D341Med (cell line): ENCODE measurements at regions not wholly inside any gene's neighbourhood (a gene's known extent, or its start where the extent isn't known, plus 50 kb on each side); places are given as distances from the start of the nearest gene placed in this dataset.
A peak's percentile ranks its signal among the peaks of the same experiment; 100 is the strongest.

Experiments
- DNase-seq: peaks from one replicate; pipeline ENCODE4 v3.0.0; 2012; ENCODE audit warnings: low spot score

DNA sequence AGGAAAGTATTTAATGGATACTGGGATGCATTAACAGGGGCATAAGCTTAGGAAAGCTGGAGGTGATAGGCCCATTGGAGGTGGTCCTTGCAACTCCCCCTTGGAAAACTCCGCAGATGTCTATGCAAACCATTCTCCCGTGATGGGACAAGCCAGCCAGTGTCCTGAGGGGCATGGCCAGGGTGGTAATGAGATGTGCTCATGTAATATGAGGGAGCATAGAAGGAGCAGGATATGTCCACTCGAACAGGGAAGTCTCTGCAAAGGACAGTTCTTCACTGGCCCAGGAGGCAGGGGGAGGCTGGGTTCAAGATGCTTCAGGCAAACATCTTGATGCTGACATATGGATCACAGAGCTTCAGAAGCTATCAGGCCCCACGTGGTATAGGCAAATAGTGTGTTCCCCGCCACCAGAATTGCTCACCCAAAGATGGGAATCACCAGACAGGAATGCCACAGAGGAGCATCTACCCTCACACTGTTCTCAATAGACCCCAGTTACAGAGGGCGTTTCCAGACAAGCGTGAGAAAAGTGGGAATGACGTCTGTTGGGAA, 201.6 kb upstream of the CDH4 start:
- no peak for DNase-seq

DNA sequence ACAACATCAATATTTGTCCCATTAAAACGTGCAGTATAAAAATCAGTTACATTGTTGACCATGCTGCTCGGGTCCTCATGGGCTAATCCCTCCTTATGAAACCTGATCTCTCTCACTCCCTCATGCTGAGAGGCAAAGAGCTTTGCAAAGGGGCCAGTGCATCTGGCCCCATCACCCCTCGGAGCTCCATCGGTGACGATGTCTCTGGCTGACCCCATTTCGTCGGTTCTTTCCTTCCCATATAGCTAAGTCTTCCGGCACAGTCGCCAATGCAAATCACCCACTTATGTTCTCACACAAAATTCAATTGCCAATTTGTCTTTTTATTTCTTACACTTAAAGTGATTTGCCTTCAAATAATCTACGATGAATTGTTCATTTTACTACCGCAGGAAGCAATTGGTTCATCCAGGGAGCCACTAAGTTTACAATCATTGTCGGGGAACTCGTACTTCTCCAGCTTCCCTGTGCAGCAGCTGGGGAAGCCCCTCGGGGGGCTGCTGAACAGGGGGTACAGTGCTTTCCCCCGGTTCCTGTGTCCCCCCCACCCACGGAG, 199.8 kb upstream of the CDH4 start:
- DNase-seq = no peak

DNA sequence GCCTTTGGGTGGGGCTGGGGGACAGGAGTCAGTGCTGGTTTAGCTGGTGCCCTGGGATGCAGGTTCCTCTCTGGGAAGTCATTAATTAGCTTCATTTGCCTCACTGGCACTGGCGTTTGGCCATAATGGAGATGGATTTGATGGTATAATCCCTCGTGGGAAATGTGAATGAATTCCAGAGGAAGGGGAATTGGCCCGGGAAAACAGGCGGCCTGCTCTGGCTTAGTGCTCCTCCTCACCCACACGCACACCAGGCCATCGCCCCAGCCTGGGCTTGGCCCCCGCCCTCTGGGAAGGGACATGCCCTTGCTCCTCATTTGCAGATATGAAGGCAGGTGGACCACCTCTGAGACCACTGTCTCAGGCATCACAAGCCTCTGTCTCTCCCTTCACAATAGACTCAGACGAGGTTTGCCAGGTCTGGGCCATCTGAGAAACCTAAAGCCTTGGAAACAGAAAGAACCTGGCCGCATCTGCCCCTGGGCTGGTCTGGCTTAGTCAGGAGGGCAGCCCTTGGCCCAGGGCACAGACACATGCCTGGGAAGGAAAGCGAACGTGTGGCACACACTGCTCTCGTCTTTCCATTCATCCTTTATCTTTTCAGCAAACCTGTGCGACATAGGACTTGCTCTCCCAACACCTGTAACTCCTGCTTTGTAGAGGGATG, 199.2 kb upstream of the CDH4 start:
- peak; percentile 60 for DNase-seq

DNA sequence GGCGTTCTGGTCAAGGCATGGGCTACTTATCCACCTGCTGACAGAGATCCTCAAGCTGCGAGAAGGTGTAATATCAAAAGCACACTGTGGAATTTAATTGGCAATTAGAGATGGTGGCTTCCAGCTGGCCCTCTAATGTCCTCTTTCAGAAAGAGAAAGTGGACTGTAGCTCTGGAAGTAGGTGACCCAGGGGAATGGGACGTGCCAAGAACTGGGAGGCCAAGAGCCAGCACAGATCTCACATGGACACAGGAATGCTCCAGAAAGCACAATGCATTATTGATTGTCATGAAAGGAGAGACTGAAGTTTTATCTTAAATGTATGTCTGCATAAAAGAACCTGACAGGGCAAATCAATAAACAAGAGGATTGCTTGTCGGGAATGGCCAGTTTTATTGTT, 198.6 kb upstream of the CDH4 start:
- DNase-seq = no peak

DNA sequence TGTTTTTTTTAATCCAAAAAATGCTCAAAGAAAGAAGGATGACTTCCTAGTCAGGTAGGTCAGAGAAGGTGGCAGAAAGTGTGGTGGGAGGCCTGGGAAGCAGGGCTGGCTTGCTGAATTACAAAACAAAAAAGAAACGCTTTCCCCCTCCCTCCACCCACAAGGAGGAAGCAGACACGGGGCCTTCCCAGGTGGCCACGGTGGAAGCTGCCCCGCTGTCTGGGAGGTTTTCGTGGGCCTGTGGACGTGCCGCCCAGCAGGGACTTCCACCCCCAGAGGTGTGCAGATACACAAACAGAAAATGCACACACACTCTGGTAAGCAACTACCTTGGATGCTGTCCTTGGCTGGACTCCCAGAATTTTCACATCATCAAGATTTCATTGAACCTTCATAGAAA, 198.2 kb upstream of the CDH4 start:
- no peak for DNase-seq

DNA sequence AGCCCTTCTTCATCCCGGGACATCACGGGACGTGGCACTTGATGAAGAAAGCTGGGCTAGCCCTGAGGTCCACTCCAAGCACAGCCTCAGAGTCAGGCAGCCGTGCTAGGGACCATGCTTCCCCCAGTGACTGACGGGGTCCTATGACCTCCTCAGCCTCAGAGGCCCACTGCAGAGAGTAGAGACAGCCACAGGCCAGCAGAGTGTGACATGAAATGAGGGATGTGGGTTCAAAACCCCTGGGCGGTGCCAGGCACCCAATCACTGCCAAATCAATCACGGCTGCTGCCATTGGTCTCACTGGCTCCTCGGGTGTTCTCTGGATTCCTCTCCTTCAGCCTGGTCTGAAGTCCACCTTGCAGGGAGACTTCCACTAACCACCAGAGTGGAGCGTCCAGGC, 197.7 kb upstream of the CDH4 start:
- no peak for DNase-seq

DNA sequence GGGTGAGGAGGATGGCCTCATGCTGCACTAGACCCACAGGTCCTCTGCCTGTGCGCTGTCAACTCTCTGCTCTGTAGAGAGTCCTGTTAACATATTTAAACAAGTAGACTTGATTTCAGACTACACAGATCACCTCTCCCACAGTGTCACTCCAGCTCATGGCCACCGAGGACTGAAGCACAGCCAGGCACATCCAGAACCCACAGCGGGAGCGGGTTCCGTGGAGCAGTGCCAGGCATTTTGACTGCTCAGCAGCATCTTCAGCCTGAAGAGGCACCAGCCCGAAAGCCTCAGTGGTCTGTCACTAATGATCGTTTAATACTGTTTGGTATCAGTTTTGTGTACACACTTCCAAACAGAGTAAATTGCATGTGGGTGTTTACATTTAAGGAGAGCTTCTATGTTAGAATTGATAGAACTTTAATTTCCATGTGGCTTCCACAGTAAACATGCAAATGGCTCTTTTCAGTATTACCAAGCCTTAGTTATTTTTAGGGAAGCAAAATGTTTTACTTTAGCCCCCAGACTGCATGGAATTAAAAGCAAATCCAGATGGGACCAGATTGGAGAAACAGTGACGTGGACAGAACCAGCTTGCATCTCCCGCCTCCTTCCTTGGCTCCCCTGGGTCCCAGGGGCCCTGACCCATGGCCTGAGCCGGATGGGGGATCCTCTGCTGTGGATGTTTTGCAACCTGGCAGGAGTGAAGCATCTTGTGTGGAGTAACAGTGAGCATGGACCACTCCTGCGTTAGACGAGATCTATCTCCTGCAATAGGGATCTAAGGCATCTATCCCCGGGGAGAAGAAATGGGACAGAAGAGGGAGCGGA, 196.7 kb upstream of the CDH4 start:
- DNase-seq = no peak

DNA sequence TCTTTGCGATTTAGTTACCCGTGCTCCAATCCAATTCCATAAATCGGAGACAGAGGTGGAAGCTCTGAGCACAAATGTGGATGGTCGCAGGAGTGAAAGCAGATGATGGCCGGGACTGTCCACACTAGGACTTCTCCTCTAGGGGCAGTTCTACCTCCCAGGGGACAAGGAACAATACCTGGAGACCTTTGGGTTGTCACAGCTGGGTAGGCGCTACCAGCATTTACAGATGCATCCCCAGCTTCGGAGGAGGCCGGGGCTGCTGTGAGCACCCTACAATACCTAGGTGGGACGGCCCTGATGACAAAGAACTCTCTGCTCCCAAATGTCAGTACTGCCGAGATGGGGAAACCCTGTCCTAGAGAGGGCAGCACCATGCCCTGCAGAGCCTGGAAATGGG, 195.9 kb upstream of the CDH4 start:
- DNase-seq = no peak

DNA sequence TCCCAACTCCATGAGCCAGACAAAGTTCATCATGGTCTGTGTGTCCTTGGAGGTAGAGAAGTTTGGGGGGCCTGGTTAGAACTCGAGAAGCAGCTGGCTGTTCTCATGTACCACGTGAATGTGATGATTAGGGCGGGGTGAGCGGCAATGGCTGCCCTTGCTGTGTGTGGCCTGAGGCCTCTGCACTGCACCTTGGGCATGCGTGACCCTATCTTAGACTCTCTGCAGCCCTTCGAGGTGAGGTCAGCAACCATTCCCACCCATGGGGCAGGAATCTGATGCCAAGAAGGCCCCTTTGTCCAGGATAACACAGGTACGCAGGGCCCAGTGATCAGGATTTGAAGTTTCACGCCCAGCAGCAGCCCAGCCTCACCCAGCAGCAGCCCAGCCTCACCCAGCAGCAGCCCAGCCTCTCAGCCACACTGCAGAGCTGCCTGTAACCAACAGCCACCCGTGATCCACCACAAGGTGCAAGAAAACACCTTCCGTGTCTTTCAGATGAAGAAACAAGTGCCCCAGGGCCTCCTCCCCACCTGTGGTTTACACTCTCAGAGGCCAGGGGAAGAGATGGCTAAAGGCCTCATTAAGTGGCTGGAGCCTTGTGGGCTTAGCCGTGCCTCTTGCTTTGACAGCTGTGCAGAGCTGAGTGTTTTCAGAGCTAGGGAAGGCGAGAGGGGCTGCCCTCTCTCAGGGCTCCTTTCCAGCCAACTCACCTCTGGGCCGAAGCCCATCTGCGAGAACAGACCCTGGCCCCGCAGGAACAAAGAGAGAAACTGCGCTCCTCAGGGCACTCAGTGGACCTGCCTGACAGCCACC, 195.2 kb upstream of the CDH4 start:
- no peak for DNase-seq

DNA sequence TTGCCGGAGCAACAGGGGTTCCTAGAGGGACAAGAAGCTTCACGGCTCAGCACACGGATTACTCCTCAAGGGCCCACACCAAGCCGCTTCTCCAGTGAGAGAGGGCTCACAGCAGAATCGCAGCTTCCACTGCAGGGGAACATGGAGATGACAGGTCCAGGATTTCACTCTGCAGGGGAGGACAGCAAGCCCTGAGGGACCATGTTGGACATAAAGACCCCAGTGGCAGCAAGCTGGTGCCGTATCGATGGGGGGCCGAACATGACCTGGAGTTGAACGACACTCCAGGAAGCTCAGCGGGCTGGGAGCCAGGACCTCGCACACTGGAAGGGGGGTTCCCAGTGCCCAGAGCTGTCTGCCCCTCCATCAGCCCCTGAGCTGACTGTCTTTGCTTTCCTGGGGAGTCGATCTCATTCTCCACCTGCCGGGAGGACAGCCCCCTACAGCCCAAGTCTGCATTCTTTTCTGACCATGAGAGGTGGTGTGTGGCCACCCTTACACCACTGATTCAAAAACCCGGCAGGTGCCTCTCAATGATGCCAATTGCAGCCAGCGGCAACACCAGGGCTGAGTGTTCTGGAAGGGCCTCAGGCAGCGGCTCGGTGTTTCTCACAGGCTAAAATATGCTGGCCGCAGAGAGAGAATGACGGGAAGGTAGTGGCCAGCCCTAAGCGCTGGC, 194.5 kb upstream of the CDH4 start:
- DNase-seq = no peak

DNA sequence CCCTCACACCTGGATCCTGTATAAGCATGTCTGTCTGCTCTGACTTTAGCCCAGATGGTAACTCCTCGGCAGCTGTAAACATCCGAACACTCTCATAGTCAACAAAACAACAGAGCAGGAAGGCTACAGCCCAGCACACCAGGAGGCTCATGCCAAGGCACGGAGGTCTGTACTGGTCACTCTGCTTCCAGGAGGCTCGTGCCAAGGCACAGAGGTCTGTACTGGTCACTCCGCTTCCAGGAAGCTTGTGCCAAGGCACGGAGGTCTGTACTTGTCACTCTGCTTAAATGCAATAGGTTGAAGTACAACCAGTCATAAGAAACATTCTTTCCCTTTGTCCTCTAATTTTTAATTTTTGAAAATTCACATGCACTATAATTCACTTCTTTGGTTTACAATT, 190.1 kb upstream of the CDH4 start:
- DNase-seq = no peak

DNA sequence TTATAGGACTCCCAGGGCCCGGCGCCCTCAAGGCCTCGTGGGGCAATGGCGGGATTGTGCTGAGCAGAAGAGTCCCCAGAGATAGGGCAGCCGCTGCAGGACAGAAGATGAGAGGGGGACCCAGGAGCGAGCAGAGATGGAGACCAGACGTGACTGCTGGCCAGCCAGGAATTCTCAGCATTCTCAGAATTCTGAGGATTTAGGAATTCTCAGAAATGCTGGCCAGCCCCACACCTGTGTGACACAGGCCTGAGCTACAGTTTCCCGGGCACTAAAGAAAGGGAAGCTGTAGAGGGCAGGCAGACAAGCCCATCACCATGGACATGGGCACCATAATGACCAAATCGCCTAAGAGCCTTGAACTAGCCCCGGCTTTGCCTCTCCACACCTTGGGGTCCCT, 186.2 kb upstream of the CDH4 start:
- DNase-seq = no peak

DNA sequence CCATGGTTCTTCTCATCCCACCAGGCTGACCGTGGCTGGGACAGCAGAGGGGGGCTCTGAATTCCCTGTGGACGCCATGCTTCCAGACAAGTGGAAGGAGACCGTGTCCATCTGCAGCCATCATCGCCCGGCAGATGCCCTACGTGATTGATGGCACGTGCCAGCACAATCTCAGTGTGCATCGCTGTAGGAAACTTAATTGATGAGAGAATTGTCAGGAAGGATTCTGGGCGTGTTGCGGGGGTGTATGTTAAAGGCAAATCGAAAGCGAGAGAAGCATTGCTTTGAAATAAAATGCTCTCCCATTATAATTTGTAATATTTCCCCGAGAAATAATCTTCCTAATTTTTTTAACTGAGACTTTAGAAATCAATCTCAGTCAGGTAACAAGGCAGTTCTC, 185.5 kb upstream of the CDH4 start:
- DNase-seq = no peak

DNA sequence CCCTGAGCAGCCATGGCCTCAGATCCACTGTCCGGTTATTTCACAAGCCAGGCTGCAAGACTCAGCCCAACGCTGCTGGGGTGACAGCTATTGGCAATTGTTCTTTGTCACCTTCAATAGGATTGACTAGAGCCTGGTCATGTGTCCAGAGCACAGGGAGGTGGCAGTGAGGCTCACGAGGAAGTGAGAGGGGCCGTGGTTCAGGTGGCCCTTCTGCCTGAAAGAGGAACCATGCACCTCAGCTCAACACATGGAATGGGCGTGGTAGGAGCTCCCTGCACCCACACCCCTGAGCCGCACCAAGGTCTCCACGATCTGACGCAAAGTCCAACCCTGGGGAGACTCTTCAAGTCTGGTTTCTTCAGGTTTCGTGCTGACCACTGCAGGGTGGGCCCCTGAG, 184.8 kb upstream of the CDH4 start:
- DNase-seq = no peak

DNA sequence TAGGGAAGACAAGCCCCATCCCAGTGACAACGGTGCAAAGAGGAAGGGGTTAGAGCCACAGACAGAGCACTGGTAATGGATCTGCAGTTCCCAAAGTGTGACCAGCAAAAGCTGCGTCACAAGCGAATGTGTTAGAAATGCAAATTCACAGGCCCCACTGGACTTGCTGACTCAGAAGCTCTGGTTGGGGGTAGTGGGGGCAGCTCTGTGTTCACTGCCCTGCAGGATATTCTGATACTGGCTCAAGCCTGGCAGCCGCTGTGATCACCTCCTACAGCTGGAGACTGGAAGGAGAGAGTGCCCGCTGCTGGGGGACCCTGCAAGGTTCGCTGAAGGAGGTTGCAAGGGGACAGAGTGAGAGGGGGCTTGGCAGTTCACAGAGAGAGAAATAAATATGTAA, 179.7 kb upstream of the CDH4 start:
- DNase-seq = no peak

DNA sequence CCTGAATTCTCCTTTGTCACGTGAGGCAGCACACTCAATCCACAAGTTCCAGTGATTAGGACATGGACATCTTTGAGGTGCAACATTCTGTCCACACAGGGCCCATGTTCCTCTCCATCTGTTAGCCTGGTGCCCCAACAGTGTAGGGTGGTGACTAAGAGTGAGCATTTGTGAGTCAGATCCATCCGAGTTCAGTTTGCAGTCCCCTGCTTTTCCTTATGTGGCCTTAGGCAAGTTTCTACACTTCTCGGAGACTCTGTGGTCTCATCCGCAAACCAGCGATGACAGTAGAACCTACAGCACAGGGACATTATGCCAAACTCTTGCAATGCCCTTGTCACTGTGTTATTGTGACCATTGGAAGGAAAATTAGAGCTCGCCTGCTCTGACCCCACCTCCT, 178.7 kb upstream of the CDH4 start:
- no peak for DNase-seq

DNA sequence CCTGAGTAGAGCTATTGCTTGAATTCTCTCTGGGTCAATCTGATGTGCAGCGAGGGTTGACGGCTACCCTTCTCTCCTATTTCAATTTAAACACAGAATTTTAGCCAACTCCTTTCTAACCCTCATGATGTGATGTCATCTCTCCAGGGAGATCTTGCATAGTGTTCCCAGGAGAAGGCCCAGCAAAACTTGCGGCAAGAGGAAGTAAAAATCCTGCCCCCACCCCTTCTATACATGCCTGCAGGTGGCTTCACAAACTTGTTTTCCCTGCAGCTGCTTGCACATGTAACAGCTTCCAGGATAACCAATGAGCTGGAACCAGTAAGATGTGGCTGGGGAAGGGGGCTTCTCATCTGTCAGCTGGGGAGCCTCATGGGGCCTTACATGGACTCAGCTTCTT, 169.3 kb upstream of the CDH4 start:
- no peak for DNase-seq

DNA sequence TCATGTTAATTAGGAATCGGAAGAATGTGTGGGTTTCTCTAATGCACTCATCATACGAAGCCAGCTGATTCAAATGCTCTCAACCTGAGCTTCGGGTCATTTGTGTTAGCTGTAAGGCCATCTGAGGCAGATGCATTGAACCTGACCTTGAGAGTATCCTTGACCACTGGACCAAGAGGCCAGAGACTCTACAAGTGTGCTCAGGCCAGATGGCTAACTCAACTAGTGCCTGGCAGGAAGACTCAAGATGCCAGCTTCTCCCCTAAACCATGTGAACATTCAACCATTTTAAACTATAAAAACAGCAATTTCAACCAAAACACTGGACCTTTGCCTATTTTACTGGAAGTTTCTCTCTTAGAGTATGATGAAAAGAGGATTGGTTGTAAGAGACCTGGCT, 168.6 kb upstream of the CDH4 start:
- DNase-seq = no peak

DNA sequence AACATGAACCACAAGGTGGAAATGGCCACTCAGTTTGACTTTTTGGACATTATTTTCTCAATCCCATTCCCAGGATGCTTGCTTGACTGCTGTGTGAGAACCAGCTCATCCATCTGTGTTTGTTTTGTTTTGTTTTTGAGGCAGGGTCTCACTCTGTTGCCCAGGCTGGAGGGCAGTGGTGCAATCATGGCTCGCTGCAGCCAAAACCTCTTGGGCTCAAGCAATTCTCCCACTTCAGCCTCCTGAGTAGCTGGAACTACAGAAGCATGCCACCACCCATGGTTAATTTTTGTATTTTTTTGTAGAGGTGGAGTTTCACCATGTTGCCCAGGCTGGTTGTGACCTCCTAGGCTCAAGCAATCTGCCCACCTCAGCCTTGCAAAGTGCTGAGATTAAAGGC, 166.0 kb upstream of the CDH4 start:
- DNase-seq = no peak

DNA sequence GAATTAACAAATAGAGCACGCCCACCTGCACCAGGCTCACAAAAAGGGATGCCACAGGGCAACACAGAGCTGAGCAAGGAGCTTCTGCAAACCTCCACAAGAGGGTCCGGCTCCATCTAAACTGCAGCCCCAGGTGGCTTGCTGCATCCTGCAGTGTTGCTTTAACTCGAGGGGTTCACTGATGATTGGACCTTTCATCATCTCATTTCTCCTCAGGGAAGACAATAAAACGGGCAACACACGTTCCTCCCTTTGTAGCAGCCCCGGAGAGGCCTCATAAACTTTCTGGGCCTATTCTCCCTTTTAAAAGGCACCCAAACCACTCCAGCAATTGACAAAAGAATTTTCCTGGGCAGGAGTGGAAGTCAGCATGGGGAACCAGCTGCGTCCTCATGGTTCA, 161.5 kb upstream of the CDH4 start:
- no peak for DNase-seq

DNA sequence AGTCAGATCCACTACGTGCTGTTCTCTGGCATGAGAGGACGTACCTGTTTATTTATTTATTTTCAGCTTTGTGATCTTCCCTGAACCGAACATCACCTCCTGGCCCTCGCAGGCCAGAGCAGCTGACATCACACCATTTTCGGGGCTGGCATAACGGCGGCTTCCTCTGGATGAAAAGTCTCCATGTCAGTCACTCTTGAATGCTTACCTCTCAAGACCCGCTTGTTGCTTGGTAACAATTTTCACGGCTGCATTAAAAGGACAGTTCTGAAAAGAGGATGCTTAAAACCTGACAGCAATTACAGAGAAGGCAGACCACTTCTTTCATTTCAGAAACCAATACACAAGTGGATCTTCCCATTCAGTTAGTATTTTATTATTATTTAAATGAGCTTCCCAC, 159.8 kb upstream of the CDH4 start:
- DNase-seq = no peak

DNA sequence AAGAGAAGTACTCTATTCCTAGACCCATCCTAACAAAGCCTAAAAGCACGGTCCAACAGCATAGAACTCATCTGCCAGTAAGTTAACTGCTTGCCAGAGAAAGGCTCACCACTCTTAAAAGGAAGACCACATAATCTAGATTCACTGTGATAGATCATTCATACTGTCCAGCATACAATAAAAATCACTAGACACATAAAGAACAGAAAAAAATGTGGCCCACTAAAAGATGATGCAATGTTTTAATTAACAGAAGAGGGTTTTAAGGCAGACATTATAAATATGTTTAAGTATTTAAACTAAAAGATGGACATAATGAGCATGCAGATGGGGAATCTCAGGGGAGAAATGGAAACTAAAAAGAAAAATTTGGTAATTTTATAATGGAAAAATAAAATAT, 157.5 kb upstream of the CDH4 start:
- DNase-seq = no peak
